H9 (cell line): ENCODE measurements at regions not wholly inside any gene's neighbourhood (a gene's known extent, or its start where the extent isn't known, plus 50 kb on each side); places are given as distances from the start of the nearest gene placed in this dataset.

Source experiments
- DNase-seq: peaks from one replicate; pipeline ENCODE4 v3.0.0-alpha.2; 2017
- H2AFZ ChIP-seq: one replicate; pipeline ENCODE4 v1.6.1; 2013; ENCODE audit warnings: mild to moderate bottlenecking, low read length, control low read depth, moderate library complexity
- H2AK5ac ChIP-seq: 2 replicates; pipeline ENCODE4 v1.6.1; 2013; ENCODE audit warnings: low read length, control low read depth, mixed read lengths; ENCODE audit not compliant: insufficient read length
- H2BK120ac ChIP-seq: one replicate; pipeline ENCODE4 v1.6.1; 2013; ENCODE audit warnings: low read depth, mild to moderate bottlenecking, low read length, control low read depth, inconsistent platforms; ENCODE audit not compliant: poor library complexity, severe bottlenecking
- H2BK12ac ChIP-seq: 2 replicates; pipeline ENCODE4 v1.6.1; 2013; ENCODE audit warnings: low read length, control low read depth, mixed read lengths, low read depth; ENCODE audit not compliant: insufficient read length
- H2BK15ac ChIP-seq: 2 replicates; pipeline ENCODE4 v1.6.1; 2013; ENCODE audit warnings: low read depth, low read length, control low read depth
- H2BK20ac ChIP-seq: one replicate; pipeline ENCODE4 v1.6.1; 2013; ENCODE audit warnings: low read depth, mild to moderate bottlenecking, low read length, control low read depth, inconsistent platforms; ENCODE audit not compliant: poor library complexity, severe bottlenecking
- H2BK5ac ChIP-seq: 2 replicates; pipeline ENCODE4 v1.6.1; 2013; ENCODE audit warnings: low read length, control low read depth, mixed read lengths; ENCODE audit not compliant: insufficient read length
- H3K14ac ChIP-seq: 2 replicates; pipeline ENCODE4 v1.6.1; 2013; ENCODE audit warnings: low read length, control low read depth; ENCODE audit not compliant: insufficient read depth
- H3K18ac ChIP-seq: 2 replicates; pipeline ENCODE4 v1.6.1; 2013; ENCODE audit warnings: low read depth, mild to moderate bottlenecking, mixed read lengths, low read length, control low read depth; ENCODE audit not compliant: insufficient read length
- H3K23ac ChIP-seq: 2 replicates; pipeline ENCODE4 v1.6.1; 2013; ENCODE audit warnings: low read length, control low read depth, mixed read lengths, low read depth; ENCODE audit not compliant: insufficient read length
- H3K23me2 ChIP-seq: 2 replicates; pipeline ENCODE4 v1.6.1; 2013; ENCODE audit warnings: low read depth, mild to moderate bottlenecking, mixed read lengths, low read length, control low read depth; ENCODE audit not compliant: insufficient read length, poor library complexity, severe bottlenecking
- H3K27ac ChIP-seq: 2 replicates; pipeline ENCODE4 v1.5.1; 2013; ENCODE audit warnings: low read length, control low read depth, mixed read lengths, low read depth; ENCODE audit not compliant: insufficient read length
- H3K27me3 ChIP-seq: 2 replicates; pipeline ENCODE4 v1.6.1; 2013; ENCODE audit warnings: low read length, control low read depth, inconsistent platforms; ENCODE audit not compliant: insufficient read depth
- H3K4ac ChIP-seq: 2 replicates; pipeline ENCODE4 v1.6.1; 2013; ENCODE audit warnings: low read depth, mild to moderate bottlenecking, control low read depth, inconsistent platforms, low read length, moderate library complexity
- H3K4me1 ChIP-seq: 2 replicates; pipeline ENCODE4 v1.6.1; 2013; ENCODE audit warnings: low read length, control low read depth, inconsistent platforms; ENCODE audit not compliant: insufficient read depth
- H3K4me2 ChIP-seq: 2 replicates; pipeline ENCODE4 v1.6.1; 2013; ENCODE audit warnings: low read length, control low read depth, mixed read lengths; ENCODE audit not compliant: insufficient read length, insufficient read depth
- H3K56ac ChIP-seq: 2 replicates; pipeline ENCODE4 v1.6.1; 2013; ENCODE audit warnings: low read depth, mild to moderate bottlenecking, mixed read lengths, low read length, control low read depth; ENCODE audit not compliant: insufficient read length
- H3K79me1 ChIP-seq: 2 replicates; pipeline ENCODE4 v1.6.1; 2013; ENCODE audit warnings: low read depth, mild to moderate bottlenecking, moderate library complexity, low read length, control low read depth, inconsistent platforms; ENCODE audit not compliant: insufficient read depth, poor library complexity, severe bottlenecking
- H3K79me2 ChIP-seq: 2 replicates; pipeline ENCODE4 v1.6.1; 2013; ENCODE audit warnings: low read length, control low read depth, inconsistent platforms; ENCODE audit not compliant: insufficient read depth
- H3K9ac ChIP-seq: 2 replicates; pipeline ENCODE4 v1.6.1; 2013; ENCODE audit warnings: low read length, control low read depth, mixed read lengths; ENCODE audit not compliant: insufficient read length; ENCODE audit errors: extremely low read depth
- H3K9me3 ChIP-seq: one replicate; pipeline ENCODE4 v1.6.1; 2013; ENCODE audit warnings: low read depth, low read length, inconsistent platforms; ENCODE audit not compliant: control insufficient read depth
- H3T11ph ChIP-seq: one replicate; pipeline ENCODE4 v1.6.1; 2013; ENCODE audit warnings: mild to moderate bottlenecking, low read length, control low read depth, inconsistent platforms
- H4K20me1 ChIP-seq: one replicate; pipeline ENCODE4 v1.6.1; 2013; ENCODE audit not compliant: control insufficient read depth, insufficient read length, insufficient read depth
- H4K5ac ChIP-seq: 2 replicates; pipeline ENCODE4 v1.6.1; 2013; ENCODE audit warnings: low read depth, mild to moderate bottlenecking, mixed read lengths, low read length, control low read depth; ENCODE audit not compliant: insufficient read length
- H4K8ac ChIP-seq: replicated peaks from 2 replicates; pipeline ENCODE4 v1.6.1; 2013; ENCODE audit warnings: low read length, control low read depth, mixed read lengths, low read depth; ENCODE audit not compliant: insufficient read length
- H4K91ac ChIP-seq: 2 replicates; pipeline ENCODE4 v1.6.1; 2013; ENCODE audit warnings: low read depth, mild to moderate bottlenecking, moderate library complexity, mixed read lengths, low read length, control low read depth; ENCODE audit not compliant: insufficient read length
- H3K27ac Mint-ChIP-seq, 3 experiments: 2 replicates in 2 of 3; 3 replicates in 1 of 3; pipeline ENCODE4 v1.8.0; 2020 to 2021; ENCODE audit warnings: mixed read lengths in 3 of 3, mild to moderate bottlenecking in 1 of 3, moderate library complexity in 1 of 3
- H3K27me3 Mint-ChIP-seq: 2 replicates; pipeline ENCODE4 v1.8.0; 2021; ENCODE audit warnings: low read depth, mild to moderate bottlenecking, moderate library complexity, mixed read lengths
- H3K36me3 Mint-ChIP-seq, 3 experiments: 2 replicates in 2 of 3; 3 replicates in 1 of 3; pipeline ENCODE4 v1.8.0; 2020 to 2021; ENCODE audit warnings: low read depth in 3 of 3, mixed read lengths in 3 of 3; ENCODE audit not compliant: insufficient read depth in 1 of 3
- H3K4me1 Mint-ChIP-seq, 2 experiments: 2 replicates each; pipeline ENCODE4 v1.8.0; 2020; ENCODE audit warnings: mixed read lengths in 2 of 2
- H3K4me3 Mint-ChIP-seq, 2 experiments: 2 replicates in 1 of 2; 3 replicates in 1 of 2; pipeline ENCODE4 v1.8.0; 2020 to 2021; ENCODE audit warnings: mild to moderate bottlenecking in 2 of 2, mixed read lengths in 2 of 2, moderate library complexity in 1 of 2
- H3K9me3 Mint-ChIP-seq, 2 experiments: 2 replicates in 1 of 2; 3 replicates in 1 of 2; pipeline ENCODE4 v1.8.0; 2020; ENCODE audit warnings: mild to moderate bottlenecking in 2 of 2, mixed read lengths in 2 of 2, moderate library complexity in 1 of 2
- CTCF ChIP-seq: fragments of 200-600 bp; sonication (generic); conservative IDR thresholded peaks from 3 replicates; pipeline ENCODE4 v1.8.0; 2021; ENCODE audit warnings: antibody characterized with exemption, mild to moderate bottlenecking
- WGBS: extraction: QIAGEN DNeasy Blood & Tissue Kit; methylation state at CpG from one replicate; pipeline ENCODE4 v1.1.7; 2013; ENCODE audit warnings: missing lambda C conversion rate, low lambda C conversion rate, mixed read lengths; ENCODE audit not compliant: insufficient read length; ENCODE audit errors: extremely low coverage; 5-methylcytosine and 5-hydroxymethylcytosine counted together

GRCh38 chr2:176612736-176613135 lies 343.5 kb downstream of the MTX2 start:
- no peaks in the 10 kb centered on the region for H3K9me3 Mint-ChIP-seq
- H3K27me3 ChIP-seq, result no peaks in the 10 kb centered on the region
- H2BK12ac ChIP-seq, result no peak overlapping the region
- H2BK5ac ChIP-seq, result no peak overlapping the region
- DNase-seq, result no peak
- no peaks in the 10 kb centered on the region for H3K9me3 ChIP-seq
- no peak overlapping the region for H3K56ac ChIP-seq
- no peaks in the 10 kb centered on the region for H3K79me1 ChIP-seq
- H3K36me3 Mint-ChIP-seq, result no peaks in the 10 kb centered on the region
- no peak overlapping the region for H3K9ac ChIP-seq
- H2BK120ac ChIP-seq, result no peak overlapping the region
- H2AK5ac ChIP-seq, result no peak overlapping the region
- no peaks in the 10 kb centered on the region for H3K79me2 ChIP-seq
- H3K4me2 ChIP-seq, result no peak overlapping the region
- WGBS, result no CpG with 5 or more reads among the region's 3 CpGs
- no peak for TF ChIP-seq CTCF
- no peaks in the 10 kb centered on the region for H3K4me1 ChIP-seq
- H3K4me3 Mint-ChIP-seq, result no peak overlapping the region
- H2BK15ac ChIP-seq, result no peak overlapping the region
- H3K4ac ChIP-seq, result no peak overlapping the region
- no peak overlapping the region for H3K14ac ChIP-seq
- H3K27ac ChIP-seq, result no peak overlapping the region
- H3K18ac ChIP-seq, result no peak overlapping the region
- H4K20me1 ChIP-seq, result no peaks in the 10 kb centered on the region
- no peak overlapping the region for H3K23ac ChIP-seq
- no peak overlapping the region for H4K8ac ChIP-seq
- H4K5ac ChIP-seq, result no peak overlapping the region
- no peak overlapping the region for H3K27ac Mint-ChIP-seq
- peaks cover 9% of the 10 kb centered on the region for H3K27me3 Mint-ChIP-seq
- no peak overlapping the region for H2AFZ ChIP-seq
- no peak overlapping the region for H3T11ph ChIP-seq
- H3K4me1 Mint-ChIP-seq, result no peaks in the 10 kb centered on the region
- no peak overlapping the region for H4K91ac ChIP-seq
- H3K23me2 ChIP-seq, result no peaks in the 10 kb centered on the region
- H2BK20ac ChIP-seq, result no peak overlapping the region
